GM23338 (cell line): ENCODE measurements at regions not wholly inside any gene's neighbourhood (a gene's known extent, or its start where the extent isn't known, plus 50 kb on each side); places are given as distances from the start of the nearest gene placed in this dataset.

ENCODE experiments used
- ATAC-seq: fragments of 200-7000 bp; cut with Tn5 transposase; 3 replicates; pipeline ENCODE4 v1.9.1; 2020
- DNase-seq: peaks from one replicate; pipeline ENCODE4 v3.0.0-alpha.2; 2015; ENCODE audit warnings: low spot score
- H2AFZ ChIP-seq: fragments of 200-600 bp; sonication (generic); 2 replicates; pipeline ENCODE4 v1.8.0; 2016; ENCODE audit warnings: antibody characterized with exemption, mild to moderate bottlenecking, moderate library complexity
- H3F3A ChIP-seq: fragments of 200-600 bp; sonication (generic); replicated peaks from 2 replicates; pipeline ENCODE4 v1.8.0; 2017; ENCODE audit warnings: antibody characterized with exemption, mixed run types, low read depth
- H3K27ac ChIP-seq: fragments of 200-600 bp; sonication (generic); 2 replicates; pipeline ENCODE4 v1.6.1; 2016; ENCODE audit warnings: low read depth
- H3K27me3 ChIP-seq: fragments of 200-600 bp; sonication (generic); 2 replicates; pipeline ENCODE4 v1.8.0; 2016; ENCODE audit warnings: mild to moderate bottlenecking, mixed run types, moderate library complexity; ENCODE audit not compliant: insufficient read depth
- H3K36me3 ChIP-seq: fragments of 200-600 bp; sonication (generic); 2 replicates; pipeline ENCODE4 v1.8.0; 2016; ENCODE audit warnings: mild to moderate bottlenecking; ENCODE audit not compliant: insufficient read depth
- H3K4me1 ChIP-seq: fragments of 200-600 bp; sonication (generic); 2 replicates; pipeline ENCODE4 v1.8.0; 2016; ENCODE audit warnings: mild to moderate bottlenecking, moderate library complexity; ENCODE audit not compliant: insufficient read depth
- H3K4me2 ChIP-seq: fragments of 200-600 bp; sonication (generic); 2 replicates; pipeline ENCODE4 v1.7.1; 2017; ENCODE audit warnings: mixed run types
- H3K4me3 ChIP-seq: fragments of 200-600 bp; sonication (generic); 2 replicates; pipeline ENCODE4 v1.6.1; 2016; ENCODE audit warnings: mixed run types
- H3K79me2 ChIP-seq: fragments of 200-600 bp; sonication (generic); replicated peaks from 2 replicates; pipeline ENCODE4 v1.8.0; 2017; ENCODE audit warnings: mild to moderate bottlenecking; ENCODE audit not compliant: insufficient read depth
- H3K9me2 ChIP-seq: fragments of 200-600 bp; sonication (generic); 2 replicates; pipeline ENCODE4 v1.8.0; 2017; ENCODE audit not compliant: insufficient read depth
- H4K20me1 ChIP-seq: fragments of 200-600 bp; sonication (generic); replicated peaks from 2 replicates; pipeline ENCODE4 v1.8.0; 2017; ENCODE audit warnings: mild to moderate bottlenecking; ENCODE audit not compliant: insufficient read depth
- H3K27ac Mint-ChIP-seq: 2 replicates; pipeline ENCODE4 v1.8.0; 2020; ENCODE audit warnings: inconsistent platforms, mild to moderate bottlenecking, moderate library complexity, mixed read lengths
- H3K27me3 Mint-ChIP-seq: 3 replicates; pipeline ENCODE4 v1.8.0; 2022; ENCODE audit warnings: low read depth, mild to moderate bottlenecking, moderate library complexity, mixed read lengths, inconsistent platforms; ENCODE audit not compliant: insufficient read depth, poor library complexity
- H3K36me3 Mint-ChIP-seq: 3 replicates; pipeline ENCODE4 v1.8.0; 2021; ENCODE audit warnings: low read depth, mild to moderate bottlenecking, inconsistent platforms, moderate library complexity, mixed read lengths
- H3K4me1 Mint-ChIP-seq: 3 replicates; pipeline ENCODE4 v1.8.0; 2020; ENCODE audit warnings: mild to moderate bottlenecking, inconsistent platforms, mixed read lengths
- H3K4me3 Mint-ChIP-seq: 3 replicates; pipeline ENCODE4 v1.8.0; 2021; ENCODE audit warnings: moderate library complexity, mild to moderate bottlenecking, inconsistent platforms, mixed read lengths
- H3K9me3 Mint-ChIP-seq: 3 replicates; pipeline ENCODE4 v1.8.0; 2020; ENCODE audit warnings: moderate library complexity, mild to moderate bottlenecking, inconsistent platforms, mixed read lengths
- ETS1 ChIP-seq: IDR thresholded peaks from 2 replicates; pipeline ENCODE4 v1.6.1; 2016; ENCODE audit warnings: antibody characterized with exemption
- EZH2 ChIP-seq: fragments of 200-600 bp; sonication (generic); IDR thresholded peaks from one replicate; pipeline ENCODE4 v1.8.0; 2017; ENCODE audit warnings: antibody characterized with exemption, mild to moderate bottlenecking, low read depth; ENCODE audit not compliant: unreplicated experiment
- EZH2phosphoT487 ChIP-seq: fragments of 200-600 bp; sonication (generic); IDR thresholded peaks from one replicate; pipeline ENCODE4 v1.8.1; 2018; ENCODE audit warnings: antibody characterized with exemption; ENCODE audit not compliant: unreplicated experiment
- JUNB ChIP-seq: IDR thresholded peaks from one replicate; pipeline ENCODE4 v1.6.1; 2016; ENCODE audit warnings: antibody characterized with exemption; ENCODE audit not compliant: unreplicated experiment
- POLR2AphosphoS5 ChIP-seq: IDR thresholded peaks from 2 replicates; pipeline ENCODE4 v1.6.1; 2016; ENCODE audit warnings: antibody characterized with exemption, low read depth
- REST ChIP-seq: IDR thresholded peaks from one replicate; pipeline ENCODE4 v1.6.1; 2018; ENCODE audit warnings: antibody characterized with exemption; ENCODE audit not compliant: unreplicated experiment
- STAT1 ChIP-seq: IDR thresholded peaks from one replicate; pipeline ENCODE4 v1.6.1; 2016; ENCODE audit warnings: antibody characterized with exemption; ENCODE audit not compliant: unreplicated experiment
- ZNF114 ChIP-seq: fragments of 250-450 bp; sonication (Bioruptor Pico); IDR thresholded peaks from 2 replicates; pipeline ENCODE4 v1.5.0; 2020; ENCODE audit warnings: mild to moderate bottlenecking, moderate library complexity
- ZNF331 ChIP-seq: fragments of 250-450 bp; sonication (Bioruptor Pico); IDR thresholded peaks from 2 replicates; pipeline ENCODE4 v1.5.0; 2020; ENCODE audit warnings: low read depth, mild to moderate bottlenecking, moderate library complexity
- TF ChIP-seq, protein P1 (sequence below), 2 experiments: fragments of 200-600 bp in 1 of 2; sonication (generic) in 1 of 2; conservative IDR thresholded peaks; 2 replicates each; pipeline versions ENCODE4 v1.5.1 to v1.6.1; 2016 to 2017; ENCODE audit warnings: antibody characterized with exemption in 2 of 2, low read depth in 2 of 2, mild to moderate bottlenecking in 2 of 2, moderate library complexity in 1 of 2

DNA sequence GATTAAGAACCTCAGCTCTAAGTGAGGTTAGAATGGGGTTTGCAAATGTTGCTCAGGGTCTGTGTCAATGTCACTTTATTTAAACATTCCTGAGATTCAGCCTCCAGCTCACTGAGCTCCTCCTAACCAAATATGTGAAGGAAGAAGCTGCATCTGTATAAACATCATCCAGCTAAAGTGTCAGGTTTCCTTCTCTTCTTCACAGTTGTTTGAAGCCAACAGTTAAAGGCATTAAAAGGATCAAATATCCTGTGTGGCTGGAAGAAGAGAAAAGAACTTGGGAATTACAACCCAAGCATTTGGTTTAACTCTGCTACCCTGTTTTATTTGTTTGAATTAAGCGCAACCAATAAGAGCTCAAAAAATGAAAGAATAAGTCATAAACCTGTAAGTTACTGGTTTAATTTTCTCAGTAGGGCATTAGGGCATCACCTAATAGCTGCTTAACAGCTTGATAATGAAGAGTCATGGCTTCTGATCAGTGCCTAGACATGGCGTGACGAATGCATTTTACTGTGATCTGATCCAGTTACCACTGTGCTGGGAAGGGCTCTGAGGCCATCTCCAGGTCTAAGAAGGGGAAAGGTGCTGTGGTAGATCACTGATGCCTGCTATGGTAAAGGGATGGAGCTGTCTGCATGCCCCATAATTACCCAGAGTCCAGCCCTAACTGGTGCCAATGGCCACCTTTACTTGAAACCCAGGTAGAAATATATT, 165.7 kb upstream of the TSC22D2 start:
- Histone ChIP-seq H3K27ac (no peak overlapping the region), H3K4me3 (no peak overlapping the region), H3F3A (no peaks in the 10 kb centered on the region), H3K79me2 (no peaks in the 10 kb centered on the region), H4K20me1 (no peaks in the 10 kb centered on the region), H2AFZ (no peak overlapping the region), H3K36me3 (no peaks in the 10 kb centered on the region), H3K4me2 (peak overlapping the region; percentile 28), H3K9me2 (no peaks in the 10 kb centered on the region), H3K27me3 (no peaks in the 10 kb centered on the region), H3K4me1 (peaks cover 13% of the 10 kb centered on the region)
- H3K9me3 Mint-ChIP-seq: no peaks in the 10 kb centered on the region
- peaks cover 25% of the 10 kb centered on the region for H3K4me1 Mint-ChIP-seq
- H3K27ac Mint-ChIP-seq: no peak overlapping the region
- no peak overlapping the region for H3K4me3 Mint-ChIP-seq
- DNase-seq (peak; percentile 68), ATAC-seq (peak; percentile 51)
- no peaks in the 10 kb centered on the region for H3K36me3 Mint-ChIP-seq
- peaks cover 1% of the 10 kb centered on the region for H3K27me3 Mint-ChIP-seq
- TF ChIP-seq ETS1 (no peak), EZH2 (no peak), ZNF331 (CRISPR knock-in tag) (no peak), REST (no peak), JUNB (no peak), ZNF114 (CRISPR knock-in tag) (no peak), POLR2AphosphoS5 (no peak)

DNA sequence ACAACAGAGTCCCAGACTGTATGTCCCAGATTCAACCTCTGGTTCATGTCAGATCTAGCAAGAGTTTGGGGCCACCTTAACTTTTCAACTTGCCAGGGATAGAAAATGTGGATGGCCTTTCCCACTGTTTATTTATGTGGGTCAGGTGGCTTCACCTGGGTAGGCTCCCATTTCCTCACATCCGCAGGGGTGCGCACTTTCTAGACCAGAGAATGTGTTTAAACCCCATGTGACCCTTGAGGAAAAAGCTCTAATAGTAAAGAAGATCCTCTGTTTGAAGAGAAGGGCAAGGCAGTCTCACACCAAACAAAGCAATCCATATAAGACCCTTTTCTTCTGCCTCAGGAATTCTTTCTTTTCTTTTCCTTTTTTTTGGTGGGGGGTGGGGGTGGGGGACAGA, 167.2 kb upstream of the TSC22D2 start:
- Histone ChIP-seq H3K9me2 (no peaks in the 10 kb centered on the region), H2AFZ (peak overlapping the region; percentile 54), H3K4me3 (no peak overlapping the region), H3K27me3 (no peaks in the 10 kb centered on the region), H3K79me2 (no peaks in the 10 kb centered on the region), H3F3A (no peaks in the 10 kb centered on the region), H4K20me1 (no peaks in the 10 kb centered on the region), H3K27ac (no peak overlapping the region), H3K4me2 (peak overlapping the region; percentile 45; the same call in 1 of the 2 replicates), H3K36me3 (no peaks in the 10 kb centered on the region), H3K4me1 (peaks cover 13% of the 10 kb centered on the region)
- peaks cover 29% of the 10 kb centered on the region for H3K4me1 Mint-ChIP-seq
- no peak overlapping the region for H3K27ac Mint-ChIP-seq
- TF ChIP-seq, protein P1, sequence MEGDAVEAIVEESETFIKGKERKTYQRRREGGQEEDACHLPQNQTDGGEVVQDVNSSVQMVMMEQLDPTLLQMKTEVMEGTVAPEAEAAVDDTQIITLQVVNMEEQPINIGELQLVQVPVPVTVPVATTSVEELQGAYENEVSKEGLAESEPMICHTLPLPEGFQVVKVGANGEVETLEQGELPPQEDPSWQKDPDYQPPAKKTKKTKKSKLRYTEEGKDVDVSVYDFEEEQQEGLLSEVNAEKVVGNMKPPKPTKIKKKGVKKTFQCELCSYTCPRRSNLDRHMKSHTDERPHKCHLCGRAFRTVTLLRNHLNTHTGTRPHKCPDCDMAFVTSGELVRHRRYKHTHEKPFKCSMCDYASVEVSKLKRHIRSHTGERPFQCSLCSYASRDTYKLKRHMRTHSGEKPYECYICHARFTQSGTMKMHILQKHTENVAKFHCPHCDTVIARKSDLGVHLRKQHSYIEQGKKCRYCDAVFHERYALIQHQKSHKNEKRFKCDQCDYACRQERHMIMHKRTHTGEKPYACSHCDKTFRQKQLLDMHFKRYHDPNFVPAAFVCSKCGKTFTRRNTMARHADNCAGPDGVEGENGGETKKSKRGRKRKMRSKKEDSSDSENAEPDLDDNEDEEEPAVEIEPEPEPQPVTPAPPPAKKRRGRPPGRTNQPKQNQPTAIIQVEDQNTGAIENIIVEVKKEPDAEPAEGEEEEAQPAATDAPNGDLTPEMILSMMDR (conservative IDR thresholded peaks at IDR 0.05; ENCODE audit: low read depth in 2 of 2): peak; percentile 12 to 40; a peak in 2 of 4 replicates
- TF ChIP-seq JUNB: no peak
- no peak for TF ChIP-seq ETS1
- no peak for TF ChIP-seq EZH2phosphoT487
- no peak for TF ChIP-seq STAT1
- peak; percentile 39 for ATAC-seq
- no peaks in the 10 kb centered on the region for H3K36me3 Mint-ChIP-seq
- peaks cover 1% of the 10 kb centered on the region for H3K27me3 Mint-ChIP-seq
- DNase-seq: peak; percentile 52
- no peaks in the 10 kb centered on the region for H3K9me3 Mint-ChIP-seq
- H3K4me3 Mint-ChIP-seq: no peak overlapping the region
